ENCODE measurements at regions not wholly inside any gene's neighbourhood (a gene's known extent, or its start where the extent isn't known, plus 50 kb on each side); places are given as distances from the start of the nearest gene placed in this dataset.
A peak's percentile ranks its signal among the peaks of the same experiment; 100 is the strongest.
"Not testable (repeated sequence)": the region's sequence is repeated elsewhere in the genome, so short reads cannot be mapped to it uniquely, and the experiment has no call there.

GRCh38 chr21:8377093-8377841, 2144.1 kb upstream of the TPTE start:
- peak; percentile 87 to 92 for ATAC-seq
- H3K4me3 ChIP-seq; H3K27ac ChIP-seq; H3K36me3 ChIP-seq; H3K9me3 ChIP-seq; intact Hi-C loops (cut with DNase I); DNase-seq; H3K27me3 ChIP-seq (ENCODE audit: low read depth); H3K4me1 ChIP-seq: not testable (repeated sequence)

GRCh38 chr21:8380419-8381079, 2140.8 kb upstream of the TPTE start:
- H3K36me3 ChIP-seq; H3K4me3 ChIP-seq; H3K27ac ChIP-seq; intact Hi-C loops (cut with DNase I); H3K4me1 ChIP-seq; DNase-seq; H3K27me3 ChIP-seq (ENCODE audit: low read depth); H3K9me3 ChIP-seq: not testable (repeated sequence)
- peak; percentile 81 to 88 for ATAC-seq

- H3K27me3 ChIP-seq (ENCODE audit: low read depth); H3K9me3 ChIP-seq; DNase-seq; H3K4me3 ChIP-seq; H3K27ac ChIP-seq; H3K36me3 ChIP-seq; intact Hi-C loops (cut with DNase I); H3K4me1 ChIP-seq: not testable (repeated sequence)
- peak; percentile 100 for ATAC-seq
Measured at GRCh38 chr21:8388169-8388939, 2133.0 kb upstream of the TPTE start.

- intact Hi-C loops (cut with DNase I); H3K9me3 ChIP-seq; H3K4me3 ChIP-seq; H3K27me3 ChIP-seq (ENCODE audit: low read depth); H3K27ac ChIP-seq; DNase-seq; H3K4me1 ChIP-seq; H3K36me3 ChIP-seq: not testable (repeated sequence)
- ATAC-seq = peak in 1 of 2 donors; percentile 52
Measured at GRCh38 chr21:8388940-8389238, 2132.5 kb upstream of the TPTE start.

GRCh38 chr21:8390550-8391171, 2130.7 kb upstream of the TPTE start:
- H3K9me3 ChIP-seq; ATAC-seq; intact Hi-C loops (cut with DNase I); H3K36me3 ChIP-seq; H3K27ac ChIP-seq; H3K4me1 ChIP-seq; DNase-seq; H3K27me3 ChIP-seq (ENCODE audit: low read depth); H3K4me3 ChIP-seq: not testable (repeated sequence)

- ATAC-seq; DNase-seq; H3K4me3 ChIP-seq; intact Hi-C loops (cut with DNase I); H3K4me1 ChIP-seq; H3K27ac ChIP-seq; H3K9me3 ChIP-seq; H3K27me3 ChIP-seq (ENCODE audit: low read depth); H3K36me3 ChIP-seq: not testable (repeated sequence)
Measured at GRCh38 chr21:8394380-8394779, 2127.0 kb upstream of the TPTE start.

- H3K27ac ChIP-seq; H3K27me3 ChIP-seq (ENCODE audit: low read depth); ATAC-seq; H3K4me3 ChIP-seq; H3K36me3 ChIP-seq; intact Hi-C loops (cut with DNase I); H3K4me1 ChIP-seq; H3K9me3 ChIP-seq; DNase-seq: not testable (repeated sequence)
Measured at GRCh38 chr21:8395992-8396391, 2125.4 kb upstream of the TPTE start.

- intact Hi-C loops (cut with DNase I); H3K36me3 ChIP-seq; H3K27ac ChIP-seq; H3K27me3 ChIP-seq (ENCODE audit: low read depth); H3K4me3 ChIP-seq; H3K4me1 ChIP-seq; H3K9me3 ChIP-seq; DNase-seq: not testable (repeated sequence)
- peak in 1 of 2 donors; percentile 96 for ATAC-seq
Measured at GRCh38 chr21:8398870-8399437, 2122.4 kb upstream of the TPTE start.

GRCh38 chr21:8399866-8400265, 2121.5 kb upstream of the TPTE start:
- not testable (repeated sequence) for ATAC-seq

GRCh38 chr21:8401799-8402198, 2119.6 kb upstream of the TPTE start:
- intact Hi-C loops (cut with DNase I) = not testable (repeated sequence)

More at GRCh38 chr21:8399866-8400265, 2121.5 kb upstream of the TPTE start:
- H3K27me3 ChIP-seq (ENCODE audit: low read depth); H3K4me3 ChIP-seq; H3K9me3 ChIP-seq; H3K36me3 ChIP-seq; H3K4me1 ChIP-seq; H3K27ac ChIP-seq; intact Hi-C loops (cut with DNase I); DNase-seq: not testable (repeated sequence)

GRCh38 chr21:8406331-8406730, 2115.1 kb upstream of the TPTE start:
- H3K27me3 ChIP-seq (ENCODE audit: low read depth); H3K36me3 ChIP-seq; intact Hi-C loops (cut with DNase I); H3K4me1 ChIP-seq; H3K27ac ChIP-seq; H3K9me3 ChIP-seq; DNase-seq; H3K4me3 ChIP-seq: not testable (repeated sequence)
- ATAC-seq = peak in 1 of 2 donors; percentile 55

More at GRCh38 chr21:8401799-8402198, 2119.6 kb upstream of the TPTE start:
- DNase-seq; ATAC-seq; H3K9me3 ChIP-seq; H3K27ac ChIP-seq; H3K4me1 ChIP-seq; H3K4me3 ChIP-seq; H3K36me3 ChIP-seq; H3K27me3 ChIP-seq (ENCODE audit: low read depth): not testable (repeated sequence)

- DNase-seq; H3K27me3 ChIP-seq (ENCODE audit: low read depth); H3K27ac ChIP-seq; H3K4me3 ChIP-seq; H3K36me3 ChIP-seq; intact Hi-C loops (cut with DNase I); H3K9me3 ChIP-seq; H3K4me1 ChIP-seq: not testable (repeated sequence)
- ATAC-seq = peak in 1 of 2 donors; percentile 33
Measured at GRCh38 chr21:8411139-8411671, 2110.2 kb upstream of the TPTE start.
